ENCODE measurements at regions not wholly inside any gene's neighbourhood (a gene's known extent, or its start where the extent isn't known, plus 50 kb on each side); places are given as distances from the start of the nearest gene placed in this dataset.
"Not testable (repeated sequence)": the region's sequence is repeated elsewhere in the genome, so short reads cannot be mapped to it uniquely, and the experiment has no call there.

DNA sequence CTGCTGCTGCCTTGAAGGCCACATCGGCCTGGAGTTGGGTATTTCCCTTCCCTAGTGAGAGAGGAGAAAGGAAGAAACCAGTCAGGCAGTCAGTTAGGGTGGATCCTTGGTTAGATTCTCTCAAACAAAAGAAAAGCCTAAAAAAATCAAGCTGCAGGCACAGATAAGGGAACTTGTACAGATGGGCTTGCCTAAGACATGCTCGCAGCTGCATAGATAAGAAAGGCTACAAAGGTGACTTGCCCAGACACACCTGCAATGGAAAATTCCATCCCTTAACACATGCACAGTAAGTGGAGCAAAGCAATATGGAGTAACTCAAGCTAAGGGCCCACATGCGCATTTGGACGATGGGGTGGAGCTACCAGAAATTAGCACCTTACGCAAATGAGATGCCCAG is 199.7 kb upstream of the ARPP21 start:
- no peak for FAIRE-seq

DNA sequence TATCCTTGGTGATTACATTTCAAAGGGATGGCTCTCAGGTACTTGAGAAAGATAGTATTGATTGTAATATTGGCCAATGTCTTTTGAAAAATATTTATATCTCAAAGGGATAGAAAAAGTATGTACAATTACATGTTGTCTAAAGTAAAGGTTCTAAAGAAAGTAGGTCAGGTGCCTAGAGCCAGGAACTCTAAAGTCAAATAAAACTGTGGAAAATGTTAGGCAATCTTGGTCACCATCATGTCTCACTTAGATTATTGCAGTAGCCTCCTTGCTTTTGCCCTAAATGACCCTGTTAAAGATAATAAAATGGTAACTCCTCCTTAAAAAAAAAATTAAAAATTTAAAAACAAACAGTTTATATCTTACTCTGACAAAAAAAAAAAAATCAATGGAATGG is 198.5 kb upstream of the ARPP21 start:
- FAIRE-seq: no peak

DNA sequence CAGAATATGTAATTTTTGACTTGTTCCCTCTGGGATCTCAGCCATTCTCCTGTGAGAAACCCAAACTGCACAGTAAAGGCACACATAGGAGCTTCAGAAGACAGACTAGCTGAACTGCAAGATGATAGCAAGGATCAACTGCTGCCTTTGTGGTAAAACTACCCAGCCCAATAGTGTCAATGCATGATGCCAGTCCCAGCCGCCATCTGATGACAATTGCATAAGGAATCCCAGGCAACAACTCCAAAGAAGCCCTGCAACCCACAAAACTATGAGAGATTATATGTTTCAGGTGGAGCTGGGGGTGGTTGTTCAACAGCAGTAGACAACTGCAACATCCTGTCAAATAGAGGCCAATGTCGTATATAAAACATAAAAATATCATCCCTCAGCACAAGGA is 192.4 kb upstream of the ARPP21 start:
- FAIRE-seq: no peak

DNA sequence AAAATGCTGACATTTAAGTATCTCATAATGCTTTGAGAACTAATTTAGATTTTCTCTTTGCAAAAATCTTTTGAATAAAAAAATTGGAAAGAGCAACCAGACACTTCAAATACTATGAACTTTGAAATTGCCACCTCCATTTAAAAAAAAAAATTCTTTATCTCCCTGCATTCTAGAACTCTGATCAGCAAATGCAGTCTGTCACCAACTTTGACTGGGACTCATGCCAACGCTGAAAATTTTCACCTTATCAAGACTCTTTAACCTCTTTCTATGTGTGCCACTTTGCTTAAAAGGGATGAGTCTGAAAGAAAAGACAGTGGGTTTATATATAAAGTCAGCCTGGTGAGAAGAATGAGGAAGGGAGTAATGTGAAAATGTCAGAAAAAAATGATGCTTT is 191.2 kb upstream of the ARPP21 start:
- FAIRE-seq: no peak

DNA sequence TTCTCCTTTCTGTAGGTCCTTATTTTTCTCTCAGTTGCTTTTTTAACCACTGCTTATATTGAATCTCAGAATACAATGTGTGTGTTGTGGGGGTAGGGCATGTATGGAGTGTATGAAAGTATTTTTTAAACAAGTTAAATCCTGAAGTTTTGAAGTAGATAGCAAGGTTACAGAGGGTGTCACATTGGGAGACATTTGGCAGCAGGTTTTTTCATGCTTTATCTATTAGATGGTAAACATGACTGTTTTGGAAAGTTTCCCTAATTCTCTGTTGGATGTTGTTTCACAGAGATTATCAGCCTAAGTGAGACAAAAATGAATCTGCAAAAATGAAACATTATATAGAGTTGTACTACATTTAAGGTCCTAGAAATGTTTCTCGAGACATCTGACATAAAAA is 190.6 kb upstream of the ARPP21 start:
- FAIRE-seq: no peak

DNA sequence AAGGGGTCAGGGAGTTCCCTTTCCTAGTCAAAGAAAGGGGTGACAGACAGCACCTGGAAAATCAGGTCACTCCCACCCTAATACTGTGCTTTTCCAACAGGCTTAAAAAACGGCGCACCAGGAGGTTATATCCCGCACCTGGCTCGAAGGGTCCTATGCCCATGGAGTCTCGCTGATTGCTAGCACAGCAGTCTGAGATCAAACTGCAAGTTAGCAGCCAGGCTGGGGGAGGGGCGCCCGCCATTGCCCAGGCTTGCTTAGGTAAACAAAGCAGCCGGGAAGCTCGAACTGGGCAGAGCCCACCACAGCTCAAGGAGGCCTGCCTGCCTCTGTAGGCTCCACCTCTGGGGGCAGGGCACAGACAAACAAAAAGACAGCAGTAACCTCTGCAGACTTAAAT is 184.5 kb upstream of the ARPP21 start:
- not testable (repeated sequence) for FAIRE-seq

DNA sequence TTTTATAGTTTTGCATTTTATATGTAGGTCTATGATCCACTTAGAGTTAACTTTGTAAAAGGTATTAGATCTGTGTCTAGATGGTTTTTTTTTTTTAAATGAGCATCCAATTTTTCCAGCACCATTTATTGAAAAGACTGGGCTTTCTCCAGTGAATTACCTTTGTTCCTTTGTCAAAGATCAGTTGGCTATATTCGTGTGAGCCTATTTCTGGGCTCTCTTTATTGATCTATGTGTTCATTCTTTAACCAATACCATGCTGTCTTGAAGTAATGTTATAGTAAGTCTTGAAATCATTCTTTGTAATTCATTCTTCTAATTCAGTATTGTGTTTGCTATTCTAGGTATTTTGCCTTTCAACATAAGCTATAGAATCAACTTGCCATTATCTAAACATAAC is 165.4 kb upstream of the ARPP21 start:
- no peak for FAIRE-seq

DNA sequence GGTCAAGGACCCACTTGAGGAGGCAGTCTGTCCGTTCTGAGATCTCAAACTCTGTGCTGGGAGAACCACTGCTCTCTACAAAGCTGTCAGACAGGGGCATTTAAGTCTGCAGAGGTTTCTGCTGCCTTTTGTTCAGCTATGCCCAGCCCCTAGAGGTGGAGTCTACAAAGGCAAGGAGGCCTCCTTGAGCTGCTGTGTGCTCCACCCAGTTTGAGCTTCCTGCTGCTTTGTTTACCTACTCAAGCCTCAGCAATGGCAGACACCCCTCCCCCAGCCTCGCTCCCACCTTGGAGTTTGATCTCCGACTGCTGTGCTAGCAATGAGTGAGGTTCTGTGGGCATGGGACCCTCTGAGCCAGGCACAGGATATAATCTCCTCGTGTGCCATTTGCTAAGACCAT is 156.8 kb upstream of the ARPP21 start:
- not testable (repeated sequence) for FAIRE-seq

DNA sequence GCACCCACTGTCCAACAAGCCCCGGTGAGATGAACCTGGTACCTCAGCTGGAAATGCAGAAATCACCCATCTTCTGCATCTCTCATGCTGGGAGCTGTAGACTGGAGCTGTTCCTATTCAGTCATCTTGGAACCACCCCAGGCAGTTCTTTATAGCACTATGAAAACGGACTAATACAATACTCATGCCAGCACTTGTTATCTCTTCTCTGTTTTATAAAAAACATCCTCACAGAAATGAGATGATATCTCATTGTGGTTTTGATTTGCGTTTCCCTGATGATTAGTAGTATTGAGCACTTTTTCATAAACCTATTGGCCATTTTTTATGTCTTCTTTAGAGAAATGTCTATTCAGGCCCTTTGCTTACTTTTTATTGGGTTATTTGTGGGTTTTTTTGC is 156.2 kb upstream of the ARPP21 start:
- FAIRE-seq: no peak

DNA sequence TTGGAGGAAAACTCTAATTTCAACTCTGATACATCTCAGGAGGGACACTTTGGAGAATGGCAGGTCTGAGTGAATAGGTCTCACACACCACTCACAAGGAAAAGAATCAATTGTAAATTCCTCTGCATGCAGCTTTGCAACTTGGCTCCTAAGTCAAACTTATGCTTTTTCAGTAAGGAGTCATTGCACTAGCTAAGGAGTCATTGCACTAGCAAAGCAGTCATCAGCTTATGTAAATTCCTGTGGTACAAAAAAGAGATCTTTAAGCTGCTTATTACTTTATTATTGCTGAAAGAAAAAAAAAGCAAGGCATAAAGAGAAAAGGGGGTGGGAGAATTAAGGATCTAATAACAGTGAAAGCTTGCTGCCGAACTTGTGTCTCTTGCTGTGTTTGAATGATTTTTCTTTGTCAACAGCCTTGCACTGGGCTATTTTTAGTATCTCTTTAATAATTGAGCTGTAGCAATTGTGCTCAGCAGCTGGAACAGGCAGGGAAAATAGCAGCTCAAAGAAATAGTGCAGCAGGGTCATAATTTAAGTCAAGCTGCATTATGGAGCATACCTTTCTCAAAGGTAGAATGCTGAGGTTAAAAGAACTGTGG is 154.3 kb upstream of the ARPP21 start:
- FAIRE-seq: no peak

DNA sequence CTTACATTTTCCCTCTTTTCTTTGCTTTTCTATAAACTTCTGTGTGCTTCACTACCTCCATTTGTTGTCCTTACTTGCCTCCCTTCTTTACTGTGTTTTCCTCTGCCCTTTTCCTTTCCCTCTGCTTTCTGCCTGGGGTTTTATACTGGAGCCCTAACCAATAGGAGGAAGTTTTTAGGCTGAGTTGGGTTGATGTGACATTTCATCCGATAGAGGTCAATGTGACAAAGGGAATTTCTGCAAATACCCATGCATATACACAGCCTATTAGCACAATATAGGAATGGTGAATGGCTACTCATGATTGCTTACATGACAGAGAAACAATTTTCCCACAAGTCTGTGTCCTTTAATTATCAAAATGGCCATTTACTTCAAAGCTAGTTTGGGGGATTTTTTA is 153.0 kb upstream of the ARPP21 start:
- no peak for FAIRE-seq

DNA sequence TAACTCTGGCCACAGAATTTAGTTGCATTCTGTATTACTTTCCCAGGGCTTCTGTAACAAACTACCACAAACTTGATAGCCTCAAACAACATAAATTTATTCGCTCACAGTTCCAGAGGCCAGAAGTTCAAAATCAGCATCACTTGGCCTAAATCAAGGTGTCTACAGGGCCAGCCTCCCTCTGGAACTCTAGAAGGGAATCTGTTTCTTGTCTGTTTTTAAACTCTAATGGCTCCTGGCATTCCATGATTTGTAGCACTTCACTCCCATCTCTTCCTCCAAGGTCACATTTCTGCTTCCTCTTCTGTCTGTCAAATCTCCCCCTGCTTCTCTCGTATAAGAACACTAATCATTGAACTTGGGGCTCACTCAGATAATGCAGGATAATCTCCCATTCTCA is 151.9 kb upstream of the ARPP21 start:
- FAIRE-seq: no peak

DNA sequence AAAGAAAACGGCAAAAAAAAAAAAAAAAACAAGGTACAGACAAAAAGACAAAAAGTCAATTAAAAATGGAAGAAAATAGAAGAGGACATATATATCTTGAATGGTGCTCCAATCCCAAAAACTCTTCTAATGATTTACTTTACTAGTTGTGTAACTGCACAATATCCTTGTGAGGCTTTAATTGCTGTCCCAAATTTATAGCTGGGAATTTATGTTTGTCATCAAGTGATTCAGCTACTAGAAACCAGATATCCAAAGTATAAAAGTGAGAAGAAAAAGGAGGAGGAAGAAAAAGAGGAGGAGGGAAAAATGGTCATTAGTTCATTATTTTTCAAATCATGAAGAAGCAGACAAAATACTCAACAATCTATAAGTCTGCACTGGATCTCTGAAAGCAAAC is 150.8 kb upstream of the ARPP21 start:
- no peak for FAIRE-seq

DNA sequence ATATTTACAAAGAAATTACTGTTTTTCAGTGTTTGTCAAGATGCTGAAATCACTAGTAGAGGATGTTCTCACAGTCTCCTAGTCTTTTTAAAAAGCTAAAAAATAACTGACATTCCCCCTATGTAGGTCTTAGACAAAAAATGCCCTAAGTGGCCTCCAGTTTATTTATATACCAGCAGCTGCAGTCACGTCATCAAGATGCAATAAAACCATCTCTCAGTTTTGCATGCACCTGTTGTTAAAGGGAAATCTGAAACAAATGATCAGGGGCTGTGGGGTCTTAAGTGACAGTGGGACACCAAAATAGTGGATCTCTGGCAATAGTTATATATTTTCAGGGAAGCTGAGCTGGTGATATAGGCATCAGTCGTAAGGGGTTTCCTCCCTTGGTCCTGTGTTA is 146.5 kb upstream of the ARPP21 start:
- FAIRE-seq: no peak

DNA sequence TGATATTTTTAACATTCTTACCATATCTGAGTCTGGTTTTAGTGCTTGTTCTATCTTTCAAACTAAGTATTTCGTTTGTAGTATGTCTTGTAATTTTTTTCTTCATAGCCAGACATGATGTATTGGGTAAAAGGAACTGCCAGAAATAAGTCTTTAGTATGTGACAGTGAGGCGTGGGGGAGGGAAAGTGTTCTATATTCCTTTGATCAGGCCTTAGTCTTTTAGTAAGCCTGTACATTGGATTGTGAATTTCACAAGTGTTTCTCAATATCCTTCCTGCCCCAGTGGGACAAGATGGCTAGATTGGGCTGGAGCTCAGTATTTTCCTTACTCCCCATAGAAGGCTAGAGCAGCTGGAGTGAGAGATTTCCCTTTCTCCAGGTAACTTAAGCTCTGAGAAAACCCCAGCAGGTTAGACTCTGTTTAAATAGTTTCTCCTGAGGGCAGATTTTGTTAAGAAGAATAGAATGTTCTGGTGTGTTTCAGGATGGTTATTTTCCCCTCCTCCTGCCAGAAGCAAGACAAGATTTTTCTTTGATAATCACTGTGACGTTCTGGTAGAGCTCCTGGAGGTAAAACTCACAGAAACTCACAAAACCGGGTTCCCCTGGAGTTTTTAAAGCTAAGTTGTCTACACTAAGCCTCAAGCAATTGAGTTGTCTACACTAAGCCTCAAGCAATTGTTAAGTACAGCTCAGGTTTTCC is 140.7 kb upstream of the ARPP21 start:
- no peak for FAIRE-seq

DNA sequence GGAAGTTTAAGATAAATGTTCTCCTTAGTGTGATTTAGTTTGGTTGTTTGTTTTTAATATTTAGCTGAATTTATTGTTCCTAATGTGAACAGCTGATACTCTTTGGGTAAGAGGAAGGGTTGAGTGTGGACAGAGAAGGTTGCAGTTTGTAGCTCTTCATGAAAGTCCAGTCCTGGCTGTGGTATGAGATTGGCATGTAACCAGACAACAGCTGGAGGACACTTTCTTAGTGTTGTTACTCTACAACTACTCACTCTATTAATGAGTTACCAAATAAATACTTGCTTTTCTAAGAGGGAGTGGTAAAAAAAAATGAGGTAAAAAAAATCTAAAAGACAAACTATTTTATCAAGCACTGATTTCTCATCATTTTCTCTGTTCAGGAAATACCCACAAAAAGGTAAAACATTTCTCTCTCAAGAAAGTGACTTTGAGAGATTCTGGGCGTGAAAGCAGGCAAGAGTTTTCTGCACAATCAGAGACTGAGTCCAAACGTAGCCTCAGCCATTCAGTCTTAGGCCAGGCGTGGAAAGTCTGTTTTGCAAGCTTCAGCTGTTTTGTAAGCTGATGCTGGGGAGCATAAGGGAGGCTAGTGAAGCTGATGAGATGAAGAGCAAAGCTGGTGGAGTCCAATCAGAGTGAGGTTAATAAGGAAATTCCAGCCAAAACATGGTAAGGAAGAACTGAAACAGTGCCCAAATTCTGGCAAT is 138.5 kb upstream of the ARPP21 start:
- FAIRE-seq: no peak

DNA sequence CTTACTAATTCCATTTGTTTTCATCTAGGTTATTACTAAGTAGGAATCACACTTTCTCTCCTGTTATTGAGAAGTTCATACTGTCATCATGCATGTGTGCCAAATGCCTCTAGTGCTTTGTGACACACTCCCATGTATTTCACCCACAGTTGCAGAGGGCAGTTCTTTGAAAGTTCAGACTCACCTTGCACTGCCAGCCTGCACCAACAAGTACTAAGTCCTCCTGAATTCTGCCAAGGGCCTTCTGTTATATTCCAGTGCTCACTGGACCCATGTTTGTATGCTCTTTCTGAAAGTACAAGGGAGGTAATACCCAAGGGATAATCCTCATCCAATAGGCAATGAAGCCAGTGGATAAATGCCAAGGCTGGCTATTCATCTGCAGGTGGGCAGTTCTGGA is 136.6 kb upstream of the ARPP21 start:
- FAIRE-seq: no peak

DNA sequence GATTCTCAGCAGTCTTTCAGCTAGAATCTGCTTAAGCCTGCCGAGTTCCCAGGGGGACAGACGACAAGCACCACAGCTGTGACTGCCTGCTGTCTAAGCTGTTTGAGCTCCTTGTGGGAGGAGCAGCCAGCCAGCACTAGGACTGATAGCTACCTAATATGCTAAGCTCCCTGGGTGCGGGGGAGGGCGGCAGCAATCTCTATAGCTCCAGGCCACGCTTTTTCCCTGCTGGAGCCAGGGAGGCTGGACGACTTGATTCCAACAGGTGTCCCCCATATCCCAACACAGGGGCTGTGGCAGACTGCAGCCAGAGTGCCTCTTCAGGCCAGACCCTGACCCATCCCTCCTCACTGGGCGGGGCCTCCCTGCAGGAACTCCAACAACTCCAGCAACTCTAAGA is 134.1 kb upstream of the ARPP21 start:
- FAIRE-seq: no peak

DNA sequence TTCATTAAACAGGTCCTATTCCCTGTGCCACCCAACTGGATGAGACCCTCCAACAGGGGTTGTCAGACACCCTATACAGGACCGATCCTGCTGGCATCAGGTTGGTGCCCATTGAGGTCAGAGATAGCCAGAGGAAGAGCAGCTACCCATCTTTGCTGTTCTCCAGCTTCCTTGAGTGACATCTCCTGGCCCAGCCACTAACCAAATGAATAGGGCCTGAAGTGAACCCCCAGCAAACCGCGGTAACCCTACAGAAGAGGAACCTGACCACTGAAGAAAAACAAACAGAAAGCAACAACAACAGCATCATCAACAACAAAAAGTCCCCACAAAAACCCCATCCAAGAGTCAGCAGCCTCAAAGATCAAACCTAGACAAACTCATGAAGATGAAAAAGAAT is 133.6 kb upstream of the ARPP21 start:
- FAIRE-seq: no peak

DNA sequence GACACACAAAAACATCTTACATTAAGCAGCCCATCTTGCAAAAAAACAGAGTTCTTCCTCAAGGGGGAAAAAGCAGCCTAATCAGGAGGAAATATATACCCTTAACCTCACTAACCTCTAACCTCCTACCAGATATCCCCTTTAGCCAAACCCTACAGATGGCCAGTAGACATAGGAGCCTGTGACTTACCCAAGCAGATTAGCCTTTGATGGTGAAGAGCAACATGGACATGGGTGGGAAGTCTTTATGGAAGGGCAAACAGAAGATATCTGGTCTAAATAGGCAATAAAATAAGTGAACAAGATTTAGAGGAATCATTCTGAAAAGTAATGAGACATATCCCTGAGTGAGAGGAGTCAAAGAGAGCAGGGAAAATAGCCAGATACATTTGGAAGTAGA is 119.4 kb upstream of the ARPP21 start:
- FAIRE-seq: no peak

DNA sequence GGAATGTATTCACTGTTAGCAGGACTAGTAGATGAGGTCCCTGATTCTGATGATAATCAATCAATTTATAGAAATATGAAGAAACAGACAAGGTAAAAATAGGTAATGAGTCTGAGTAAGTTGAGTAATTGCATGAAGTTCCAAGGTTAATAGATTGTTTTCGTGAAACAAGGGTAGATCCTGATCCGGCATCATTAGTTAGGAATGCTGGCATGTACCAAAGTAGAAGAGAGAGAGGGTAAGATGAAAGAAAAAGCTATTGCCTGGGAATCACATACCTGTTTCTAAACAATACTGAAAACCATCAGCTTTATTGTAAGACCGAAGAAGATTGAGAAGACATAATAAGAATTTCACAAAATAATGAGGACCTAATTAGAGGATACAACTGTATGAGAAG is 118.1 kb upstream of the ARPP21 start:
- no peak for FAIRE-seq

DNA sequence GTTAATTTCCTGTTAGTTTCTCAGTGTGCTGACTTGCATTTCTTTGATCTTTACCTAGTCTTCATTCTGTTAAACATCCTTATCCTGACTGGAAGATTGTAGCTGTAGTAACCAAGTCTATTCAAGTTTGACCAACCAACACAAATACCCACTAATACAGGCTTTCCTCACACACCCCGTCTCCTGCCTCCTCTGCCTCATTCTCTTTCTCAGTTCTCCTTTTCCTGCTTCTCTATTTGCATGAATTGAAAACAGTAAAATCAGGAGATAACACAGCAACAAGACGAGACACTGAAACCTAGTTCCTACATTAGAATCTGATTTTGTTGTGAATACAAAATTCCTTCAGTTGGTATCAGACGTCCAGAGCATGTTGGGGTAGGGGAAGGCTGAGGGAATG is 116.9 kb upstream of the ARPP21 start:
- FAIRE-seq: no peak

DNA sequence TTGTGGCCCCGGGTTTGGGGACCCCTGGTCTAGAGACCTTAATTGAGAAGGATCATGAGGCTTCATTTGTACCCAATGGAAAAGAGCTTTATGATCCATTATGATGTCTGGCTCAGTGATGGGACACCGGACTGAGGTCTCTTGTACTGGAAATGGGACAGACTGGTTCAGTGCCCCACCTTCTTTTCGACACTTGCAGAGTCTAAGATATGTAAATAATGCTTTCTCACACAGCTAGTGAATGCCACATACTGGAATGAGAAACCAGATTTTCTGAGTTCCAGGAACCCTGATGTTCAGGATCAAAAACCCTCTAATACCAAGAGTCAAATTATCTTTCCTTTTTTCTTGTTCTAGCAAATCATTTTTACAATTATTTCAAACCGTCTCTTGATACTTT is 116.3 kb upstream of the ARPP21 start:
- no peak for FAIRE-seq

DNA sequence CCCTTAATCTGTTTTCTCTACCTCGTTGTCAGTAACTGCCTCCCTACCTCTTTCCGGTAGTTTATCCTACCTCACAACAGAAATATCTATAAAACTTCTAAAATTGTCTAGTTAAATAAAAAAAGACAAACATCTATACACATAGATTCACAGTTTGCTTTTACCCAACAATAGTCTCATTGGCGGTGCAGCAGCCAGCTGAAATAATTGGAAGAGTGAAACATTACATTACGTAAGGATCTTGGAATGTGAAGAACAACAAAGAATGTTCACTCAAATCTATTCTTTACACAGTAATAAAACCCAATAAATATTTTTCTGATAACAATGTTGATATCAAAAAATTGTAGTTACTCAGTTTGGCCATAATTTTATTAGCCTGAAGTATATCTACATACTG is 115.5 kb upstream of the ARPP21 start:
- FAIRE-seq: no peak

DNA sequence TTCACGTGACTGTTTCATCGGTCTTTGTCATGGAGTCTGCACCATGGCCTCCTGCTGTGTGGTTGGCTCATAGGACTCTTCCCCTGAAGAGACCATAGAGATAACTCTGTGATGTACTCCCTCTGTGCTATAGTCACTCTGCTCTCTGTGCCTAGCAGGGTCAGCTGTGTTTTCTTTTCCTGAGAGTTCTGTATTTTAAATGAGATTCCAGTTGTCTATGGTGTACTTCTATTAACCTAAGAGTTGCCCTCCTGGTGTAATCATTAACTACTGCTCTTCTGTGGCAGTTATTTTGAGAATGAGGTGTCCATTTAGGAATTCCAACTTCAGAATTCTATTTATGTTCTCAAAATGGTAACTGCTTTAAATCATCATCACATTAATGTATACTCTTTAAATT is 114.5 kb upstream of the ARPP21 start:
- FAIRE-seq: no peak

All from G401.6 (cell line).